Hepatocyte (in vitro differentiated cells): ENCODE measurements at regions not wholly inside any gene's neighbourhood (a gene's known extent, or its start where the extent isn't known, plus 50 kb on each side); places are given as distances from the start of the nearest gene placed in this dataset.

Experiments used
- DNase-seq: peaks from one replicate; pipeline ENCODE4 v3.0.0-alpha.2; 2016; ENCODE audit warnings: low spot score
- H2AFZ ChIP-seq: fragments of 200-600 bp; sonication (generic); 2 replicates; pipeline ENCODE4 v1.6.0; 2016; ENCODE audit warnings: antibody characterized with exemption, mild to moderate bottlenecking
- H3K27ac ChIP-seq: fragments of 200-600 bp; sonication (generic); 2 replicates; pipeline ENCODE4 v1.5.1; 2016; ENCODE audit warnings: mild to moderate bottlenecking
- H3K27me3 ChIP-seq: fragments of 200-600 bp; sonication (generic); 2 replicates; pipeline ENCODE4 v1.6.1; 2016
- H3K36me3 ChIP-seq: fragments of 200-600 bp; sonication (generic); replicated peaks from 2 replicates; pipeline ENCODE4 v1.5.1; 2016; ENCODE audit warnings: low read depth; ENCODE audit not compliant: insufficient read depth
- H3K4me1 ChIP-seq: fragments of 200-600 bp; sonication (generic); 2 replicates; pipeline ENCODE4 v1.5.1; 2016; ENCODE audit warnings: mild to moderate bottlenecking, moderate library complexity; ENCODE audit not compliant: insufficient read depth
- H3K4me2 ChIP-seq: fragments of 200-600 bp; sonication (generic); 2 replicates; pipeline ENCODE4 v1.6.0; 2016
- H3K4me3 ChIP-seq: fragments of 200-600 bp; sonication (generic); 2 replicates; pipeline ENCODE4 v1.5.1; 2016; ENCODE audit warnings: mild to moderate bottlenecking
- H3K79me2 ChIP-seq: fragments of 200-600 bp; sonication (generic); 2 replicates; pipeline ENCODE4 v1.6.0; 2017; ENCODE audit warnings: mild to moderate bottlenecking
- H3K9me2 ChIP-seq: fragments of 200-600 bp; sonication (generic); replicated peaks from 2 replicates; pipeline ENCODE4 v1.6.0; 2017; ENCODE audit warnings: mild to moderate bottlenecking; ENCODE audit not compliant: insufficient read depth
- H3K9me3 ChIP-seq: fragments of 200-600 bp; sonication (generic); 2 replicates; pipeline ENCODE4 v1.5.1; 2016; ENCODE audit warnings: low read depth, mild to moderate bottlenecking
- H4K20me1 ChIP-seq: fragments of 200-600 bp; sonication (generic); 2 replicates; pipeline ENCODE4 v1.6.0; 2016; ENCODE audit warnings: mild to moderate bottlenecking; ENCODE audit not compliant: insufficient read depth, poor library complexity, severe bottlenecking
- CTCF ChIP-seq: fragments of 200-600 bp; sonication (generic); IDR thresholded peaks from 2 replicates; pipeline ENCODE4 v1.5.1; 2016; ENCODE audit warnings: antibody characterized with exemption, mild to moderate bottlenecking; ENCODE audit not compliant: poor library complexity
- EZH2 ChIP-seq: fragments of 200-600 bp; sonication (generic); IDR thresholded peaks from 2 replicates; pipeline ENCODE4 v1.6.1; 2016; ENCODE audit warnings: antibody characterized with exemption, mild to moderate bottlenecking, borderline replicate concordance
- EZH2phosphoT487 ChIP-seq: fragments of 200-600 bp; sonication (generic); IDR thresholded peaks from one replicate; pipeline ENCODE4 v1.6.1; 2018; ENCODE audit warnings: antibody characterized with exemption, mild to moderate bottlenecking, low read depth, moderate library complexity; ENCODE audit not compliant: unreplicated experiment, severe bottlenecking
- WGBS: methylation state at CpG from one replicate; pipeline ENCODE4 v1.1.6; 2016; ENCODE audit warnings: low lambda C conversion rate; ENCODE audit errors: missing lambda C conversion rate; 5-methylcytosine and 5-hydroxymethylcytosine counted together

GRCh38 chr12:108419949-108420348, 80.8 kb upstream of the CMKLR1 start:
- no peak overlapping the region for H3K4me2 ChIP-seq
- no peak for DNase-seq
- no peak for TF ChIP-seq EZH2
- no peak for TF ChIP-seq EZH2phosphoT487
- TF ChIP-seq CTCF, result no peak
- whole genome bisulfite sequencing, result 83% methylated on average over 2 of the region's 2 CpGs
- no peaks in the 10 kb centered on the region for H3K36me3 ChIP-seq
- H3K27me3 ChIP-seq, result no peaks in the 10 kb centered on the region
- no peak overlapping the region for H2AFZ ChIP-seq
- H3K27ac ChIP-seq, result no peak overlapping the region
- no peaks in the 10 kb centered on the region for H3K4me1 ChIP-seq
- no peak overlapping the region for H3K4me3 ChIP-seq
- no peaks in the 10 kb centered on the region for H3K9me3 ChIP-seq
- no peaks in the 10 kb centered on the region for H4K20me1 ChIP-seq
- H3K79me2 ChIP-seq, result no peaks in the 10 kb centered on the region
- no peaks in the 10 kb centered on the region for H3K9me2 ChIP-seq

- no peak overlapping the region for H3K27ac ChIP-seq
- 69% methylated on average over 2 of the region's 2 CpGs for WGBS
- no peak for DNase-seq
- H3K36me3 ChIP-seq, result no peaks in the 10 kb centered on the region
- H3K4me2 ChIP-seq, result no peak overlapping the region
- no peaks in the 10 kb centered on the region for H3K79me2 ChIP-seq
- H3K9me3 ChIP-seq, result no peaks in the 10 kb centered on the region
- no peaks in the 10 kb centered on the region for H3K27me3 ChIP-seq
- no peaks in the 10 kb centered on the region for H4K20me1 ChIP-seq
- no peak overlapping the region for H3K4me3 ChIP-seq
- TF ChIP-seq EZH2 (no peak), CTCF (no peak), EZH2phosphoT487 (no peak)
- no peak overlapping the region for H2AFZ ChIP-seq
- no peaks in the 10 kb centered on the region for H3K4me1 ChIP-seq
- H3K9me2 ChIP-seq, result no peaks in the 10 kb centered on the region
Observed at GRCh38 chr12:108418164-108418890, 79.2 kb upstream of the CMKLR1 start.

- WGBS, result 84% methylated on average over 5 of the region's 6 CpGs
- no peak overlapping the region for H2AFZ ChIP-seq
- no peak for DNase-seq
- H4K20me1 ChIP-seq, result no peaks in the 10 kb centered on the region
- no peak overlapping the region for H3K27ac ChIP-seq
- no peaks in the 10 kb centered on the region for H3K4me1 ChIP-seq
- no peak for TF ChIP-seq CTCF
- no peak for TF ChIP-seq EZH2
- TF ChIP-seq EZH2phosphoT487, result no peak
- no peaks in the 10 kb centered on the region for H3K9me3 ChIP-seq
- H3K36me3 ChIP-seq, result no peaks in the 10 kb centered on the region
- no peaks in the 10 kb centered on the region for H3K9me2 ChIP-seq
- no peak overlapping the region for H3K4me3 ChIP-seq
- no peaks in the 10 kb centered on the region for H3K79me2 ChIP-seq
- no peak overlapping the region for H3K4me2 ChIP-seq
- peaks cover 10% of the 10 kb centered on the region for H3K27me3 ChIP-seq
Observed at GRCh38 chr12:108414021-108414420, 74.9 kb upstream of the CMKLR1 start.
